Gastroesophageal sphincter (tissue), 3 donors: ENCODE measurements at regions not wholly inside any gene's neighbourhood (a gene's known extent, or its start where the extent isn't known, plus 50 kb on each side); places are given as distances from the start of the nearest gene placed in this dataset.

ENCODE experiments used
- EP300 ChIP-seq: sonication (generic); formaldehyde crosslinking; IDR thresholded peaks from one replicate; pipeline ENCODE4 v1.6.1; 2017; ENCODE audit warnings: antibody characterized with exemption, mild to moderate bottlenecking
- POLR2A ChIP-seq, 2 donors: fragments of 450-650 bp; IDR thresholded peaks; one replicate each; pipeline ENCODE4 v1.6.1; 2017; ENCODE audit warnings: antibody characterized with exemption in 2 of 2, mild to moderate bottlenecking in 2 of 2, moderate library complexity in 1 of 2
- TF ChIP-seq, protein P1 (sequence below), 4 experiments: fragments of 200-600 bp in 2 of 4; fragments of 450-650 bp in 2 of 4; sonication (generic) in 1 of 4; IDR thresholded peaks; one replicate each; pipeline ENCODE4 v1.5.1; 2017 to 2019; ENCODE audit warnings: antibody characterized with exemption in 4 of 4, mild to moderate bottlenecking in 2 of 4, moderate library complexity in 2 of 4

DNA sequence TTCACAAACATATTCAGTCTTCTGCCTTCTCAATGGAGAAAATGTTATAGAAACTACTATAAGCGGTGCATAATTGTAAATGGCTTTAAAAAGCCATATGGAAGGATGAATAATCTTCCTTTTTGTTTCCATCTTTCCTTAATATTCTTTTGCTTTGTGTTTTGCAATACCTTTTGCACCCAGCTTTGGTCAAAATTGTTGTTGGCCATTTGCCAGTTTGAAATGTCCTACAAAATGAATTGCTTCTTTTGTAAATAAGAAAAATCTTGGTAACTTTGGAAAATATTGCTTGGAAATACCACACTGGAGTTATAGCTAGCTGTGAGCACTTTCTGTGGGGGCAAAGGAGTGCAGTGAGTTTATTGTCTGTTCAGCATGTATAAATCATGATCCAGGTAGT lies 93.5 kb upstream of the NR2F2 start:
- TF ChIP-seq, protein P1, sequence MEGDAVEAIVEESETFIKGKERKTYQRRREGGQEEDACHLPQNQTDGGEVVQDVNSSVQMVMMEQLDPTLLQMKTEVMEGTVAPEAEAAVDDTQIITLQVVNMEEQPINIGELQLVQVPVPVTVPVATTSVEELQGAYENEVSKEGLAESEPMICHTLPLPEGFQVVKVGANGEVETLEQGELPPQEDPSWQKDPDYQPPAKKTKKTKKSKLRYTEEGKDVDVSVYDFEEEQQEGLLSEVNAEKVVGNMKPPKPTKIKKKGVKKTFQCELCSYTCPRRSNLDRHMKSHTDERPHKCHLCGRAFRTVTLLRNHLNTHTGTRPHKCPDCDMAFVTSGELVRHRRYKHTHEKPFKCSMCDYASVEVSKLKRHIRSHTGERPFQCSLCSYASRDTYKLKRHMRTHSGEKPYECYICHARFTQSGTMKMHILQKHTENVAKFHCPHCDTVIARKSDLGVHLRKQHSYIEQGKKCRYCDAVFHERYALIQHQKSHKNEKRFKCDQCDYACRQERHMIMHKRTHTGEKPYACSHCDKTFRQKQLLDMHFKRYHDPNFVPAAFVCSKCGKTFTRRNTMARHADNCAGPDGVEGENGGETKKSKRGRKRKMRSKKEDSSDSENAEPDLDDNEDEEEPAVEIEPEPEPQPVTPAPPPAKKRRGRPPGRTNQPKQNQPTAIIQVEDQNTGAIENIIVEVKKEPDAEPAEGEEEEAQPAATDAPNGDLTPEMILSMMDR (IDR thresholded peaks at IDR 0.05) = no peak
- TF ChIP-seq POLR2A (IDR thresholded peaks at IDR 0.05) (no peak), EP300 (no peak)
